GM18499 (cell line): ENCODE measurements at regions not wholly inside any gene's neighbourhood (a gene's known extent, or its start where the extent isn't known, plus 50 kb on each side); places are given as distances from the start of the nearest gene placed in this dataset.

Experiments used
- ATAC-seq: cut with Tn5 transposase; IDR thresholded peaks from one replicate; pipeline ENCODE4 v1.9.1; 2021; ENCODE audit warnings: moderate number of reproducible peaks; ENCODE audit not compliant: insufficient read depth, unreplicated experiment

DNA sequence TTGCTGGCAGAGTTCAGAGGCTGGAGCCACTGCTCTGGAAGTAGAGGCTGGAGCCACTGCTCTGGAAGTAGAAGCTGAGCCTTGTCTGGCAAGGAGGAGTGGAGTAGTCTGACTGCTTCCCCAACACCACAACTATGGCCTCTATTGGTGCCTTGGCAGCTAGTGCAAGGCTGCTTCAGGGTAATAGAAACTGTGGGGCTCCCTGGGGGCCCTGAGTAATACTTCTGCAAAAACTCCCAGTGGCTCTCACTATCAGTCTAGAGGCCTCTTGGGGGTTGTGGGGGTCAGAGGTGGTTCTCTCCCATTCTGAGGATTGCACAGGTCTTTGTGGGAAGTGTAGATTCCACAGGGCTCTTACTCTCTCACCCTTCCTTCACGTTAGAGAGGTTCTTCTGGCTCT is 629.0 kb upstream of the PTPRD start:
- ATAC-seq: no peak

DNA sequence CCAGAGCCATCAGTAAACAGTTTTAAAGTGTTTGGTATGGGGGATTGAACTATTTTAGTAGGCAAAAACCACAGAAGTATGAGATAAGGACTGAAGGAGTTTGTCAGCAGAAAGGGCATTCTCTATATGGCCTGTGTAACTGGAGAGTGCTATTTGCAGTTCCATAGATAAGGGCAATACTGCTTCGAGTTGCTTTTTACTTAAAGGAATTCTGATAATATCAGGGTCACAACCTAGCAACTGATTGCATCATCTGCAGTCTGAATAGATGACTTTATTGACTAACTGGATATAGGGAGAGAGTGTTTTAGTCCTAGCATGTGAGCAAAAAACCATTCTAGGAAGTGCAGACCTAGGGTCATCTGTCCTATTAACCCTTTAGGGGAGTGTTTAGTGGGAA is 645.2 kb upstream of the PTPRD start:
- no peak for ATAC-seq

DNA sequence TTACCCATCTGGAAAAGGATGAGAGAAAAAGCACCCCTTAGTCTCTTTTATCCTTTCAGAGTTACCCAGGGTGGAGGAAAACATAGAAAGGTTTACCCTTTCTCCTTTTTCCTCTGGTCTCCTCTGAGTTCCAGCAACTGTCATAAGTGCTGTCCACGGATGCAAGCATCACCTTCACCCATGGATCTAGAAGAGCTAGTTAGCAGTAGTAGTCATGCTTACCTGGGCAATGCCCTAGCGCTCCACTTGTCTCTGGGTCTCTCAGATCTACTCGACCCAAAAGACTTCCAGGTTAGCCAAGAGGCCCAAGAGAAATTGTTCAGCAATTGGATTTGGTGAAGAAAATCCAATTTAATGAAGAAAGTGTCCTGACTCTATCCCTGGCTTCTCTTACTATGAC is 656.2 kb upstream of the PTPRD start:
- ATAC-seq: no peak

DNA sequence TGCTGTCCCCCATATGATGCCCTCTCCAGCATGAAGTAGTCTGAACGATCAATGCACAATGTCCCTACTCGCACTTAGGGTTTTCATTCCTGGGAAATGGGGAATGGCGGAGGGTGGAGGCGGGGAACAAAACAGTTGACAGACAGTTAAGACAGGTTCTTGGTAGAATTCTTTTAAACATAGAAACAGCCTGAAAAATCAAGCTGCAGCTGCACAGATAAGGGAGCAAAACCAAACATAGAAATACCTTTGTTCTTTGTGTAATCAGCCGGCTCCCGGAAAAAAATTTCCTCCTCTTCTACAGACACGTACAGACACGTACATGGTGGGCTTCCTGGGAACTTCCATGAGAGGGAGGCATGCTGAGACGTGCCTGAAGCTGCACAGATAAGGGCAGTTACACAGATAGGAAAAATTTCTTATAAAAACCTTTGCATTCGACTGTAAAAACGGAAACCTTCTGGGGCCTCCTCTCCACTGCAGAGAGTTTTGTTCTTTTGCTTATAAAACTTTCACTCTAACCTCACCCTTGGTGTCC is 662.4 kb upstream of the PTPRD start:
- no peak for ATAC-seq

DNA sequence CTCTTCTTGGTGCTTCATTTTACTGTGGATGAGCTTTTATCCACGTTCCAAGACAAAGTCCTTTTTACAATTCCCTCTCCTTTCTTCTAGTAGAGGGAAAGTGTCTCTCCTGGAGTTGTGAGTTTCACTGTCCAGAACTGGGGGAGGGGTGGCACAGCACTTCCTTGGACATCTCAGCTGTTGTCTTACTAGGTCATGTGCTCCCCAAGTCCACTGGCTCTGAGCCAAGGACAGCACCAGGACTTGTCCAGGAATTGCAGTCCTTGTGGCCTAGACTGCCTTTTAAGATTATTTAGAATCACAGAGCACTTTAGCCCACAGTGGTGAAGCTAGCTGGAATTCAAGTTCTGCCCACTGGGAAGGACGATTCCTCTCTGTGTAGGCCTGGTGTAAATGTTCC is 700.2 kb upstream of the PTPRD start:
- ATAC-seq: no peak

DNA sequence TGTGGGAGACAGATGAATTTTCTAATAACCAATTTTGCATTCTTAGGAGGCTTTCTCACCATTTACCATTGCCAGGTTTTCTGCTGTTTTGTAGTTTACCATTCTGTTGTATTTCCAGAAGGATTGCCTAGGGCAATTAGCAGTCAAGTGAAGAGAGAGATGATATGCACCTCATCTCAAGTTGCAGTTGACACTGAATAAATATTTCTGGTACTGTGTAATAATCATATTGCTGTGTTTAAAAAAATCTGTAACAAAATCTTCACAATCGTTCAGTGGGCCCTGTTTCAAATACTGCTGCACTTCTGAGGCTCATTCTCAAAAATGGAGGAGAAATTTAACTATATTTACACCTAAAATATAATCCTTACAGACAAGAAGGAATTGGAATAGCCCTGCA is 706.1 kb upstream of the PTPRD start:
- ATAC-seq: no peak

DNA sequence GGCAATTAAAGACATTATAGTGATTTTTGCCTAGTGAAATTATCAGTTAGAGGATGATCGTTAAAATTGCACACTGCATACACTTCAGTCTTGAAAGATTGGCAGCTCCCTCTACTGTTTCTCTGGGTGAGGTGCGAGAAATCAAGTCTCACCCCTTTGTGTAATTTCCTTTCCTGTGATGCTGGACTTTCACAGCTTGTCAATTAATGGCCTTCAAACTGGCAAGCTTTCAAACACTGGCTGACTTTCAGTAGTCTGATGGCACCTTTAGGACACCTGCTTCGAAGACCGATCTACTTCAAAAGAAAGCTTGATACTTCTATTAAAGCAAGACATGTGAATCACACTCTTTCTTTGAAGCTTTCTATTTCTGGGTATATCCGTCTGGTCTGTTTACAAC is 706.7 kb upstream of the PTPRD start:
- ATAC-seq: no peak

DNA sequence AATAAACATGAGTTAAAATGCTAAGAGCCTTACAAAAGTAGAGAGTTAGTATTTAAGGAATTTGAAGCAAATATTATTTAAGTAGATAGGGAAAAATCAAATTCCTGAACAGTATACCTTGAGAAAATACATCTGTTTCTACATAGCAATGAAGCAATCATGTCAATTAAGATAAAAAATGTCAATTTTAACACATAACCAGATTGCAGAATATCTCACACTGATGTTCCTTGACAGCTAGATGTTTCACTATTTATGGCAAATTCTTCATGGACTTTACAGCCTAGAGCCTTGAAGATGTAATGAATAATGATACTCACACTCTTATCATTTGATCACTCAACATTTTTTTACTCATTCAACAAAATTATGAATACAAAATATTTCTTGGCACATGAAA is 708.2 kb upstream of the PTPRD start:
- no peak for ATAC-seq

DNA sequence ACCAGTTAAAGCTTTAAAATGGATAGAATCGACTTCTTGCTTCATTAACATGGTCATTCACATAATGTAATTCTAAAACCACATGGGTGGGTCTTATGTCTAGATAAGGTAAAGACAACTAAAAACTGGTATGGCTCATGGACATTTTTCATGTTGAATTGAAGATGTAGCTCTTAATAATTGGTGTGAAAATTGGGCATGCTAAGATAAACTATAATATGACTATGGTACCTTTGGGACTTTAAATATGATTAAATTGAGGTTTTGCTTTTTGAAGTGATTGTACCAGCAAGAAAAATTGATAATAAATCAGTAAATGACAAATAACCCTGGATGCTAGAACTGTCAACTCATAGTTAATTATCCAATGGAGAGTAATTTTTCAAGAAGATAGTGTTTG is 710.7 kb upstream of the PTPRD start:
- no peak for ATAC-seq

DNA sequence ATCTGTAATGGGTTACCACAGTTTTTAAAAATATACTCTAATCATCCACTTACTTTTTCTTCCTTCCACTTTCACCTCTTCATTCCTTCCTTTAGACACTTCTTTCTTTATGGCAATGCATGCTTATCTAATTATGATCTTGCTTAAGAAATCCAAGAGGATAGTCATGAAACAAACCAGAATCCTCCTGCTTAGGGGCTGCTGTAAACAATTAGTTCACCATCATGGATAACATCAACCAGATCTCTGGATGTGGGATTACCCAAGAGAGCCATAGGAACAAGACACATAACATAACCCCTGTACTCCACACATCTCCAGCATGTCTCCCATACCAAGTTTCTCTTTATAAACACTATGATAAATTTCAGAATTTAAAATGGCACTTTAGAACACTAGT is 713.4 kb upstream of the PTPRD start:
- ATAC-seq: no peak

DNA sequence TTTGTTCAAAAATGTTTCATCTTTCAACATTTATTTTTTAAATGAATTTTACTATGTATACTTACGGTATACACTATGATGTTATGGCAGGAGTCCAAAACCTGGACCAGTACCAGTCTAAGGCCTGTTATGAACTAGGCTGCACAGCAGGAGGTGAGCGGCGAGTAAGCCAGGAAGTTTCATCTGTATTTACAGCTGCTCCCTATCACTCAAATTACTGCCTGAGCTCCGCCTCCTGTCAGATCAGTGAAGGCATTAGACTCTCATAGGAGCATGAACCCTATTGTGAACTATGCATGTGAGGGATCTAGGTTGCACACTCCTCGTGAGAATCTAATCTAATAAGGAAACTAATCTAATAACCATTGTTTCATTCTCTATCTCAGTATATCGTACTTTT is 715.5 kb upstream of the PTPRD start:
- ATAC-seq: no peak

DNA sequence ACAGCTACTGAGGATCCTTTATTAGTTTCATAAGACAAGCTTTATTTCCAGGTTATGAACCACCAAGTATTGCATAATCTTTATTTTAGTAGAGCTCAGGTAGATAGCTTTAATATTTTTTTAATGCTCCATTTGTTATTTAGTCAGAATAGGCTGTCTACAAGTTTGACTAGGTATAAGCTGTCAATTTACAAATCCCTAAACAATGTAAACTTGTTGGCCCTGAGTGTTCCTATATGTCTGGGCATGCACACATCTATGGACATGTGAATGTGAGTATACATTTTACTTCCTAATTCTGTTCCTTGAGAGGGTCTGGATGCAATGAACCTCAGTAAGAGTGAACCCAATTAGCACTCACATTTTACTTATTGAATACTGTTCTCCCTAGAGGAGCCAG is 722.2 kb upstream of the PTPRD start:
- no peak for ATAC-seq

DNA sequence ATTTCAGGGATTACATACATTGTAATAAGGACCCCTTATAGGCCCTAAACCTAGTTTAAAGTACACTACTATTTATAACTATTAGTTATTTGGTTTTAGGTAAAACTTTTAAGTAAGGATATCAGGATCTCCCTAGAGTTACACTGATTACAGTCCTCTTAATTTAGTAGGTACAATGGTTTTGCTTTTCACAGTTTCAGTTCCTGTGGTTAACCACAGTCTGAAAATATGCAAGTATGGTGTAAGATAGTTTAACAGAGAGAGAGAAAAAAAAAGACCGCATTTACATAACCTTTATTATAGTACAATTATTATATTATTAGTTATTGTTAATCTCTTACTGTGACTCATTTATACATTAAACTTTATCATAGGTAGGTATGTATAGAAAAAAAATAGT is 725.3 kb upstream of the PTPRD start:
- peak; percentile 74 for ATAC-seq

DNA sequence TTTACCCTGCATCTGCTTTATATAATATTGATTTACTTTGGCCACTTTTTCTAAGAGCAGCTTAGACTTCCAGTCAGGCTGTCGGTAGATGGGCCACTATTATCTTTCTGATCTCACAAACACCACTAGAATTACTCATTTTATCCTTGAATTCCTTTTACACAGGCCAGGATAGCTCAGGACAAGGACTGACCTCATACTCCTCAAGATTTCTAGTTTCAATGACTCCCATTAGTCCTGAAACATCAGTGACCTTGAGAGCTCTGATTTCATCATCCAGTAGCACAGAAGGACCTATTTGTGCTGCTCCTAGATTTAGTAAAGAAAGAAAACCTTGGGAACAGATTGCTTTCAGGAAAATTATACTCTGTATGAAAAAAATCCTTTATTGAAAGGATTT is 727.9 kb upstream of the PTPRD start:
- ATAC-seq: no peak

DNA sequence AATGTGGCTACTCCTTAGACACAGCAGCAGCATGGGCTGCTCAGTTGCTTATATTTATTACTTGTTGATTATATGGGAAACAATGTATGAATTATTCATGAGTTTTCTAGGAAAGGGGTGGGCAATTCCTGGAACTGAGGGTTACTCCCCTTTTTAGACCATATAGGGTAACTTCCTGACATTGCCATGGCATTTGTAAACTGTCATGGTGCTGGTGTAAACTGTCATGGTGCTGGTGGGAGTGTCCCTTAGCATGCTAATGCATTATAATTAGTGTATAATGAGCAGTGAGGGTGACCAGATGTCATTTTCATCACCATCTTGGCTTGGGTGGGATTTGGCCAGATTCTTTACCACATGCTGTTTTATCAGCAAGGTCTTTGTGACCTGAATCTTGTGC is 734.6 kb upstream of the PTPRD start:
- no peak for ATAC-seq

DNA sequence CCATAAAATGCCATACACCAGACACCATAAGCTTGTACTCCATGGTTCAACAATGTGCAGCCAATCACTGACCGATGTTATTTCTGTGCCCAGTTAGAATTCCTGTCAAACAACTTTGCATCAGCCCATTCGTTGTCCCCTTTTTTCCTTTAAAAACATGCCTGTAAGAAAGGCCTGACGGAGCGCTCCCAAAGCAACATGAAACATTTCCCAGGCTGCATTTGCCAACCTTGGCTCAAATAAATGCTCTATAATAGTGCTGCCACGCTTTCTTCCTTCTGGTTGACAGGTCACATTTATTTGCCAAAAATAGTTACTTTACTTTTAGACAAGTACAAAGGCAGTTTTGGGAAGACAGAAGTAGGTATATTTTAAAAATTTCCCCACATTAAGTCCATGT is 735.6 kb upstream of the PTPRD start:
- ATAC-seq: no peak

DNA sequence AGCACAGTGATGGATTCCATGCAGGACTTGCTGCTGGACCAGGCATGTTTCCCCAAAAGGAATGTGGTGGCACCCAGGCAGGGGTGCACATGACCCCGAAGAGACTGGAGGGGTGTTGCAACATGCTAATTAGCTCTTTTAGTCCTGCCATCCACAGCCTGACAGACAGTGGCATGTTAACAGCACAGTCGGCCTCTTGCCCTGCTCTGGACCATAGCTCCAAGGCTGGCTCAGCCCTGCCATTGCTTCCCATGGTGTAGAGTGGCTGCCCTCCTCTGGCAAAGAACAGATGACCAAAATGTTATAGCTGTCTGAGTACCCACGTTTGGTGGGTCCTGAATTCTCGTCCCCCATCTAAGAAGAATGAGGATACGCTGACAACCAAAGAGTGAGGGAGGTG is 736.4 kb upstream of the PTPRD start:
- no peak for ATAC-seq

DNA sequence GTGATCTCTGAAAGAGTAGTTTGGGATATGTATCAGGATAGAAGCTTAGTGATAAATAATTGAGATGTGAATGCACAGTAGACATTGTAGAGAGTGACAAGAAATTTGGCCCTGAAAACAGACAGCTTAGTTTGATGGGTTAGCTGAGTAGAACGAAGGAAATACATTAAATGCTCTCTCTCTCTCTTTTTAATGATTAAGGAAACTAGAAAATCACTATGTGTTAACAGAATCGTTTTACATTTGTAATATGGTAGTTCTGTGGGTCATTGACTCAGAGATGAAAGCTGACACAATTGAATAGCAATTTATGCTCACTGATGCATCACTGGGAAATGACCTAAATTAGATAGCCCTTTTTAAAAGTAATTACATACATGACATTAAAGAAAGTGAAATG is 739.8 kb upstream of the PTPRD start:
- no peak for ATAC-seq

DNA sequence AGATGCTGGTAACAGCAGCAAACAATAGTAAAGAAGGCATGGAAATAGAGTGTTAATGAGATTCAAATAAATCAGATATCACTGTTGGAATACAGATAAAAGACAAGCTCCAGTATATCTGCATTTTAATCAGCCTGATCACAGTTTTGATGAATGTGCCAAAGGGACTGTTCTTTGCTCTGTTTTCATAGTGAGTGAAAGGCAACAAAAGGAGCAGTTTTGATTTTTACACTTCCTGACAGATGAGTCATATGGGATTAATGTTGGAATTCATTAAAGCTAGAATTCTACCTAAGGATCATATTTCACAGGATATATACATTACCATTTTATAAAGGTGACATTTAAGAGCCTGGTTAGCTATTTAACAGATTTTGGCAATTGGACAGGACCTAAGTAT is 743.3 kb upstream of the PTPRD start:
- ATAC-seq: no peak

DNA sequence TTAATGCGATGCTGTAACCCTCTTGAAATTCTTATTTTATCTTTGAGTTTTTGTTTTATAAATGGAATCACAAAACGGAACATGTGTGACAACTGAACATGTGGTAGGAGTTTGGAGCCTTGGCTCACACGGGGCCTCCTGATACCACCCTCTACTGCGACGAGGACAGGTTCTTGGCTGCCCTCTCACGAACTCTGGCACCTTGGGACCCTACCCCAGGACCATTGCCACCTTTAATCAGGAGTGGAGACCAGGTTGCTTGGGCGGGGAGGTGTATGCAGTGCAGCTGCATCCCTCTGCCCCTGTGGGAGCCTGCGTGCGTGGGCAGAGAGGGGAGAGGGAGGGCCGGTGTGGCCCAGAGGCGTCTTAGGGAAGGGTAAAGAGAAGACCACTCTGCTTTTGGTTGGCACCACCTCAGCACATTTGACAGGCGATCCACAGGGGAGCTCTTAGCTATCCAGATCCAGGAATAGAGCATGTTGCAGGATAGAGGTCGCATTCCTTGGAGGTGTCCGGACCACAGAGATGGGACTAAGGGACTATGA is 753.9 kb upstream of the PTPRD start:
- ATAC-seq: no peak

DNA sequence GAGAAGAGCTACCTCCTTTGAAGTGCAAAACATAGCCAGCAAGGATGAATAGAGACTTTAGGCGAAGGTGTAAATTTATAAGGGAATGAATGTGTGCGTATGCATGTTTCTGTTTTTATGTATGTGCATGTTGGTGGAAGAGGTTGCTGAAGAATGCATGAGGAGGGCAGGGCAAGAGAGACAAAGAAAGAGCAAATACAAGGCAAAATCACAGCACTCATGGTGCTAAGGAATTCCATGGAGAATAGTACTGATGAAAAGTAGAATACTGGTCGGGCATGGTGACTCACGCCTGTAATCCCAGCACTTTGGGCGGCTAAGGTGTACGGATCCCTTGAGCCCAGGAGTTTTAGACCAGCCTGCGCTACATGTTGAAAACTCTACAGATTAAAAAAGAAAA is 762.1 kb upstream of the PTPRD start:
- ATAC-seq: no peak

DNA sequence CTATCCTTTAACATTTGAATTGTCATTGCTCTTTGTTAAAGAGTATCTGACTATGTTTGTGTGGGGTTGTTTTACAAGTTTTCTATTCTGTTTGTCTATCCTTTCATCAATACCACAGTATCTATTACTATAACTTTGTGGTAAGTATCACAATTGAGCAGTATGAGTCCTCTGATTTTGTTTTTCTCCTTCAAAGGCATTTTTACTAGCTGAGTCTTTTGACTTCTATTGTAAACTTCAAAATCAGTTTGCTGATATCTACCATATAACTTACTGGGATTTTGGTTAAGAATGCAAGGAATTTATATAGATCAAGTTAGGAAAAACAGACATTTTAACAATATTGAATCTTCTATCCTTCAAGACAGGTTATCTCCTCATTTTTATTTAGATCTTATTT is 789.8 kb upstream of the PTPRD start:
- ATAC-seq: no peak

DNA sequence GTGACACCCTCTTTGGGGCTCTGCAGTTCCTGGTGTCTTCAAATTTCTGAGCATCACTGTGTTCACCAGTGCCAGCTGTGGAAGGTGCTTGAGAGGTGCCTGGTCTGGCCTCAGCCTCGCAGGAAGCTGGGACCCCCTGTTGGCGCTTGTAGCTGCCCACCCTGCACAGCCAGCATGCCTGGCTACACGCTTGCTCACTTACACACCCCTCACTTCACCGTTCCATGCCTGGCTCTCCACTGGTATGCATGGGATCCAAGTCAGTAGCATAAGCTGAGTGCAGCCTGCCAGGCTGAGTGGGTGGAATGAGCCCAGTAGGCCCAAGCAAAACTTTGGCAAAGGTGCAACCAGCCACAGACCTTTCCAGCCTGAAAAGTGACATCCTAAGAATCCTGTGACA is 801.4 kb upstream of the PTPRD start:
- no peak for ATAC-seq
